Muscle of back (tissue), 3 donors: ENCODE measurements at regions not wholly inside any gene's neighbourhood (a gene's known extent, or its start where the extent isn't known, plus 50 kb on each side); places are given as distances from the start of the nearest gene placed in this dataset.

Experiments
- DNase-seq, 3 donors: peaks; one replicate each; pipeline versions ENCODE4 v3.0.0 to v3.0.0-alpha.2; 2013

DNA sequence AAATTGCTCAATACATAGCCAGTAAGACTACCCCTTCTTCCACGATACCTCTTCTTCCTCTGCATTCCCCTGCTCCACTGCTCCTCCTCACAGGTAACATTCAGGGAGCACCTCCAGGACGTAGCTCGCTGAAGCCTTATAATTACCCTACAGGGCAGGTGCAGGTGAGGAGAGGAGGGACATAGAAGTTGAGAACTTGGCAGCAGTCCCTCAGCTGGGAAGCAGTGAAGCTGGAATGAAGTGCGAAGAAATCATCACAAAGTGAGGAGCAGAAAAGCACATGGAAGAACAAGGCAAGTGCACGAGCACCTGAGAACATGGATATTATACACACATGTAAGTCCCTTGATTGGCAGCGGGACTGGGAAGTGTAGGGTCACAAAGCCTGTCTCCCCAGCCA is 118.2 kb downstream of the HSD17B3 start:
- no peak for DNase-seq

DNA sequence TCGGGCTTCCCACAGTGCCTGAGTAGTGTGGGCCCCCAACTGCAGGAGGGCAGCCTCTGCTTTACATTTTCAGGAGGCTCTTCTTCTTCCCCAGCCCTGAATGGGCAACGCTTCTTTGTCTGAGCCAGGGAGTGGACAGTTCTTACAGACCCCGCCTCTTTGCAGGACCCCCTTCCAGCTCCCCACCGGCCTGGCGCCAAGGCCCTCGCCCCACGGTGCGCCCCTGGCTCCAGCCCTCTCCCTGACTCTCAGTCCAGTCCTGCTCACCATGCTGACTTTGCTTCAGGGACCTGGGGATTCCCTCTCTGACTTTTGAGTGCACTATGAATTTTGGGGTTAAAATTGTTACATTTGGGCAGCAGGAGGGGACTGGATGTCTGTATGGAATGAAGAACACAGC is 123.8 kb downstream of the HSD17B3 start:
- no peak for DNase-seq

DNA sequence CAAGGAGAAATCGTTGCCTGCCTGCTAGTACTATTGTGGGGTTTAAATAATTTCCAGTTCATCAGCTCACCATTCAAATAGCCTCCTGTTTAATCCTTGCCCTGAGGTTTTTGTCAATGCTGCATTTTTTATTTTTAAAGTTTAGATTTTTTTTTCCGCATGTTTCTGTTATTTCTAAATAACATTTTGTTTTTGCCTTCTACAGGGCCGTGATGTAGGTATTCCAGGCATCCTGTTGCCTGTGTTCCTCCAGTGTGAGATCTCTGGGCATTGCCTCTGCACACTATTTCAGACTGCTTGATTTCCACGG is 124.3 kb downstream of the HSD17B3 start:
- no peak for DNase-seq

DNA sequence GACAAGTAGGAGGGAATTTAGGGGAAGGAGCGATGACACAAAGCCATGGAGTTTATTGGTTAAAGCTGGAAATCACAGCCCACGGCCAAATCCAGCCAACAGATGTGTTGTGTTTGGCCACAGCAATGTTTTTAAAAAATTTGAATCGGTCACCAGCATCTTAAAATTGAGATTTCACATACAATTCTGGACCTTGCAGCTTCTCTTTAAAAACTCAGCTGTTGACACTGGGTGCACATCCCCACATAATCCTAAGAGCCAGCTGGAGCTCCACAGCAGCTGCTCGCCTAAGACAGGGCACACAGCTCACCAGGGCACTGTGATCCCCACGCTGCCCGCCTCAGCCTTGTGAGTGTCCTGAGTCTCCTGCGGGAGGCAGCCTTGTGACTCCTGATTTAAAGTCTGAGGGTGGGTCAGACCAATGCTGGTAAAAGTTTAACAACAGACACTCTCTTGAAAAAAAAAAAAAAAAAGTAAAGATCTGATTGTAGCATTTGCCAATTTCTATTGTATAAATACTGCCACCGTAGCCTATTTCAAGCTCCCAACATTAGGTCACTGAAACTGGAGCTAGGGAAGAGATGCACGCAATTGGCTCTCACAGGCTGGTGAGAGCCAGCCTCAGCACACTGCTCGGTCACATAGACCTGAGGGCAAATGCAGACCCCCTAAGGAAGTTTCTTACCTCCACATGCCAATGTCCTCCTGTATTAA is 124.8 kb downstream of the HSD17B3 start:
- DNase-seq = peak; percentile 42 to 71 (median 59)

DNA sequence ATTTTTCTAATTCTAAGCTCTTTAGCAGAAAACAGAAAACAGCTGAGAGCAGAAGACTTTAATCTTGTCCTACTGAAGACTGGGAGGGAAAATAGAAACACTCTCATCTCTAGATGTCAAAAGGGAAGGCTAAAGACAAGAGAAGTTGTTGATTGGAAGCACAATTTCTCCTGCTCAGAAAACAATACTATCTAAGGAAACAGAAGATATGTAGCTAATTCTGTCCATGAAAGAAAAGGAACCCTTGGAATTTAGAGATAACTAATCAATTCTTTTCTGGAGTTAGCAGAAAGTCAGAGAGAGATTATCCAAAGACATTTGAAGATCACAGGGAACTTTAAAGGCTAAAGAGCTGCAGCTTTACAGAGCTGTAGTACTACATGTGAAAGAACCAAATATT is 126.2 kb downstream of the HSD17B3 start:
- DNase-seq = no peak

GRCh38 chr9:96175001-96175400 is 127.0 kb downstream of the HSD17B3 start:
- no peak for DNase-seq

DNA sequence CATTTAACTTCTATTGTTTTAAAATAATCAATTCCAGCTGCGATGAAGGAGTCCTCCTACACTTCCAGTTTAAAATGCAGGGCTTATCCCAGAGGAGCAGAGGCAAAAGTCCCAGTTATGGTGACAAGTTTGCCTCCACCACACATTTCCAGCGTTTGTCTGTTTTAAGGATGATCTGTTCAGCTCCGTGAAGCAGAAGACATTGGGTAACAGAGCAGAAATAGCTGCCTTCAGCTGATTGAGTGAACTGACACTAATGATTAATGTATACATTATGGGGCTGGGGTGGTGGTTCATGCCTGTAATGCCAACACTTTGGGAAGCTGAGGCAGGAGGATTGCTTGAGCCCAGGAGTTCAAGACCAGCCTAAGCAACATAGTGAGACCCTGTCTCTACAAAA is 127.6 kb downstream of the HSD17B3 start:
- no peak for DNase-seq

DNA sequence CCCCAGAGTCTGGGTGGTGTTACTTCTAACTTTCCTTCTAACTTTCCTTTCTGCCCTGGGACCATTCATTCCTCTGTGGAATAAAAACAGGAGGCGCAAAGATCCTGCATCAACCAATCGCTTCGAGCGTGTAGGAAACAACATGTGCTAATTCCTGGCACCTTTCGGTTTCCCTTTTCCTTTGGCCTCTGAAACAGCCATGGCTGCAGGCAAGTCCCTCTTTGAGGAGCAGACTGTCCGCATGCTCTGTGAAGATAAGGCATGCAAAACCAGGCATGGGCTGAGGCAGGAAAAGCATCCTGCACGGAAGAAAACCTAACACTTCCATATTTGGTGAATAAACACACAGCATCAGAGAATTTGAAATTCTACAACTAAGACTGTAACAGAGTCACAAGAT is 128.3 kb downstream of the HSD17B3 start:
- DNase-seq = no peak

DNA sequence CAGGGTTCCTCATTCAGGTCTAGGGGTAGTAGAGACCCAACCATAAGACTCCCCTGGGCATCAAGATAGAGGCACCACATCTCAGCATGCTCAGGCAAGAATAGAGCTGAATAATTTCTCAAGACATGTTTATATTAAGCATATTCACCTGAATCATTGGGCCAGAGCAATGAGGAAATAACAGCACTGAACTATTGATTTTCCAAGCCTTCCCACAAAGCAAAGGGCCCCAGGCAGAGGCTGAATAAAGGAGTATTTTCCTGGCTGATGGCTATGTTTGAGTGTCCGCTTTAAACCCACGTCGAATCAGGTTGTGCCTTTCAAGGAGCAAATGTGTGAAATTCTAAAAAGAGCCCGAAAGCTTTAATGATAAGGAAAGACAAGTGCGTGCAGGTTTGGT is 129.2 kb downstream of the HSD17B3 start:
- no peak for DNase-seq

DNA sequence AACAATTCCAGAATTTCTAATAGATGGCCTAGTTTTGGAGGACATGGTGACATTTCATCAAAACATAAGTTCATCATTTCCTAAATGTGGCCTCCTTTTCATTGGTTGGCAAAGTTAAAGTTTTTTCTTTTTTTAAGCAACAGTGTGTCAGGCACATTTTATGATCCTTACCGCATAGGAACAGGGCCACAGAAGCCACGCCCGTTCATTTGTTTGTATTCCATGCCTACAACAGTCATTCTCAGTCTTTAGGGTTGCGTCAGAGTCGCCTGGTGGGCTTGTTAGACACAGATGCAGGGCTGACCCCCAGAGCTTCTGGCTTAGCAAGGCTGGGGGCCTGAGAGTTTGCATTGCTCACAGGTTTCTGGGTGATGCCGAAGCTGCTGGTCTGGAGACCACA is 130.2 kb downstream of the HSD17B3 start:
- DNase-seq = no peak

DNA sequence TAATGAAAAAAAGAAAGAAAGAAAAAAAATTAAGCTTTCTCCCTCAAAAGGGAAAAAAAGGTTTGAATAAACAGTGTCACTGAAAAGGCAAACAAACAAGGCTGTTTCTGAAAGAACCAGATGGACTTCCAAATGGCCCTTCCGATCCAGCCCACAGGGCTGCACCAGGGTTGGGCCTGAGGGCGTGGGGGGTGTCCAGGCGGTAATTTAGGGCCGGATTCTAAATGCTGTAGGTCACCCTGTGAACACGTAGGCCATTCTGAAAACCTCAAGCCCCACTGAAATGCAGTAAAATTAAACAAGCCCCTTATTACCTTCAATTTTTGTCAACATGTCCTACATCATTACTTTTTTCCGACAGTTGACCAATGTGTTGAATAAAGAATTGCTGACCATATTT is 132.1 kb downstream of the HSD17B3 start:
- DNase-seq = no peak

DNA sequence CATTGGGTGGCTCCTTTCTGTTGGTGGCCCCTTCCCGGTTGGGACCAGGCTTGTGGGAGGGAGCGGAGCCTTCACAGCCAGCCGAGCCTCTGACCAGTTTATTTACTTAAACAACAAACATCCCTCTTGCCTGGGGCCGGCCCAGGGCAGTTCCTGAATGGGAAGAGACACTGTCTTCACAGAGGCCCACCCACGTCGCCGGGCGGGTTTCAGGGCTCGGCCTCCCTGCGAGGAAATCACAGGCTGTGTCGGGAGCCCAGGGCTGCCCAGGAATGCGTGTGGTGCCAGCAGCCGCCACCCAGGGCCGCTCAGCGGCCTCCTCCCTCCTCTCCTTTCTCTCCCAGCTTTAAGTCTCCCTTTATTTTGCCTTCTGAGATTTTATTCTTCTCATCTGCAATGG is 132.5 kb downstream of the HSD17B3 start:
- peak in 1 of 3 donors; percentile 57 for DNase-seq

DNA sequence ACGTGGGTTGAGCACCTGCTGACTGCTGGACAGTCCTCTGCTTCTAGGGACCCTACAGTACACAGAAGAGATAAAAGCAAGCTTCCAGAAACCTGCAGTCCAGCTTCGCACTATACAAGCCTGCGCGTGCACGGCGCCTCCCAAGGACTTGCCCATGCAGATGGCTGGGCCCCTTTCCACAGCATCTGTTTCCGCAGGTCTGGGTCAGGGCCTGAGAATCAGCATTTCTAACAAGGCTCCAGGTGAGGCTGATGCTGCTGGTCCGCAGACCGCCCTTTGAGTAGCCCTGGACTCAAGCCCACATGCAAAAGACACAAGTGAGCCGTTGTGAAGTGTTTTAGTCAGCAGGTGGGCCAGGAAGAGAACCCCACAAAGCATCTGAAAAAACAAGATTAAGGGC is 133.1 kb downstream of the HSD17B3 start:
- no peak for DNase-seq

GRCh38 chr9:96167011-96167410 is 135.0 kb downstream of the HSD17B3 start:
- DNase-seq = peak in 1 of 3 donors; percentile 57

DNA sequence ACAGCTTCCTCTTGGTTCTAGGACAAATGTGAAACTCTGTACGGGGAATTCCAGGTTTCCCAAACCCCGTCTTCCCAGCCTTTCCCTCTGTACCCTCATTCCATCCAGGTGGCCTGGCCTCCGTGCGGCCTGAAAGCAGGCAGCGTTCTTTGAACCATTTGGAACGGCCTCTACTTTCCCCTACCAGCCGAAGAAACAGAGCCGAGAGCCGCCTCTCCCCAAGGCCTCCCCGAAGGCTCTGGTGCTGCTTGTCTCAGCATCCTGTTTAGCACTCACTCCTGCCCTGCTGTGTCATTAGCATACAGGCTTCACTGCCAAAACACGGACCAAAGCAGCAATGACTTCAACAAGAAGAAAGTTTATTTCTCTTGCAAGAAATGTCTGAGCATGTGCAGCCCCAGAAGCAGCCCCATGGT is 137.7 kb downstream of the HSD17B3 start:
- DNase-seq = no peak

DNA sequence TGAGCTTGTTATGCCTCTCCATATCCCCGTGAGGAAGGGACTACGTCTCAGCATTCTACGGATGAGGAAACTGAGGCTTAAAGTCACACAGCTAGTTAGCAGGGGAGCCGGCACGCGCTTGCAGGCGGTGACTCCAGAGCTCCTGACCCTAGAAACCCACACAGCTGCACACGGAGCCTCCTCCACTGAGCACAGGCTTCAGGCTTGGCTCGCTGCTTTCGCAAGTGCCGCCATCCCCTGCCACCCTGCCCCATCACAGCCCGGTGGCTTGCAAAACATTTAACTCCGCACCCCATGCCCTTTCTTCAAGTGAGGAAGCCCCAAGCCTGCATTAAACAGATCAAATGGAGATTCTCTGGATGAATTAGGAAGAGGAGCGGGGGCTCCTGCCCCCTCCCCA is 138.3 kb downstream of the HSD17B3 start:
- no peak for DNase-seq

DNA sequence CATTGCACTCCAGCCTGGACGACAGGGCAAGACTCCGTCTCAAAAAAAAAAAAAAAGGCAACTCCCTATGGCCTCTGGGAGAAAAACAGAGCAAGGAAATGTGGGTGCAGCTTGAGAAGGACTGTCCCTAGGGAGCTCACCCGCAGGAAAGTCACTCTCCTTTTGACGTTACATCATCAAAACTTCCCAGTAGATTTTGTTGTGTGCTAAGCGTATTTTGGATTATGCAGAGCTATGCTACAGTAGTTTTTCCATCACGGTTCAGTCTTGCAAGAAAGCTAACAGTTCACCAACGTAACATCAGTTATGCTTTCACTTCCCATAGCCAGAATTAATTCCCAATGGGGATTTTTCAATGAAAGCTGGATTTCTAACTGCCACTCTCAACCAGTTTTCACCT is 138.8 kb downstream of the HSD17B3 start:
- DNase-seq = no peak

GRCh38 chr9:96161819-96162218 is 140.2 kb downstream of the HSD17B3 start:
- no peak for DNase-seq

DNA sequence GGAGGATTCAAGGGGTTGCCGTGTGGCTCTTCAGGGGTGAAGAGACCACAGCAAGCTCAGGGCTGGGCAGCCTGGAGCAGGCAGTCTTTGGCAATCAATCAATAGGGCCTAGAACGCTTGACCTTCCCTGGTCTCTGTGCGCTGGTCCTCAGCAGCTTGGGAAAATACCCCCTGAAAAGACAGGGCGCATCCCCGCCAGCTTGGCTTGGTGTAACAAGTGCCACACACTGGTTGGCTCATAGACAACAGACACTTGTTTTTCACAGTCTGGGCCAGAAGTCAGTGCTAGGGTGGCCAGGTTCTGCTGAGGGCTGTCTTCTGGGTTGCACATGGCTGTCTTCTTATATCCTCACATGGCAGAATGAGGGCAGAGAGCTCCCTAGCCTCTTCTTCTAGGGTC is 141.1 kb downstream of the HSD17B3 start:
- DNase-seq = no peak

- DNase-seq = no peak
Observed at GRCh38 chr9:96160168-96160567, 141.8 kb downstream of the HSD17B3 start.

- DNase-seq = no peak
Observed at GRCh38 chr9:96159596-96159995, 142.4 kb downstream of the HSD17B3 start.

- no peak for DNase-seq
Observed at GRCh38 chr9:96158909-96159575, 142.9 kb downstream of the HSD17B3 start.

- DNase-seq = no peak
Observed at GRCh38 chr9:96158147-96158546, 143.8 kb downstream of the HSD17B3 start.

- DNase-seq = no peak
Observed at GRCh38 chr9:96157675-96158074, 144.3 kb downstream of the HSD17B3 start.
